Lower lobe of right lung (tissue), 2 donors: ENCODE measurements at regions not wholly inside any gene's neighbourhood (a gene's known extent, or its start where the extent isn't known, plus 50 kb on each side); places are given as distances from the start of the nearest gene placed in this dataset.

Experiments used
- ATAC-seq, 2 donors: fragments of 200-7000 bp; cut with Tn5 transposase; one replicate each; pipeline ENCODE4 v1.9.1; 2020 to 2022; ENCODE audit warnings: mild to moderate bottlenecking in 2 of 2, moderate library complexity in 2 of 2
- DNase-seq: peaks from one replicate; pipeline ENCODE4 v3.0.0-alpha.2; 2020
- H3K27ac ChIP-seq: fragments of 200-600 bp; one replicate; pipeline ENCODE4 v1.8.0; 2022
- H3K27me3 ChIP-seq: fragments of 200-600 bp; one replicate; pipeline ENCODE4 v1.8.0; 2022; ENCODE audit warnings: low read depth
- H3K36me3 ChIP-seq: fragments of 200-600 bp; one replicate; pipeline ENCODE4 v1.8.0; 2022; ENCODE audit warnings: mild to moderate bottlenecking
- H3K4me1 ChIP-seq: fragments of 200-600 bp; one replicate; pipeline ENCODE4 v1.8.0; 2022
- H3K4me3 ChIP-seq: fragments of 200-600 bp; one replicate; pipeline ENCODE4 v1.8.0; 2022; ENCODE audit warnings: mild to moderate bottlenecking
- H3K9me3 ChIP-seq: fragments of 200-600 bp; one replicate; pipeline ENCODE4 v1.8.0; 2022
- intact Hi-C: fragments of 100-400 bp; cut with DNase I; formaldehyde crosslinking; loops from one replicate; pipeline ENCODE4 v1.11.0; 2022
- TF ChIP-seq, protein P1 (sequence below): fragments of 200-600 bp; IDR thresholded peaks from one replicate; pipeline ENCODE4 v1.8.0; 2022; ENCODE audit warnings: antibody characterized with exemption, mild to moderate bottlenecking
- donor health status: DM: no; HTN: yes; CAD: no; lungs with severe emphysema.

DNA sequence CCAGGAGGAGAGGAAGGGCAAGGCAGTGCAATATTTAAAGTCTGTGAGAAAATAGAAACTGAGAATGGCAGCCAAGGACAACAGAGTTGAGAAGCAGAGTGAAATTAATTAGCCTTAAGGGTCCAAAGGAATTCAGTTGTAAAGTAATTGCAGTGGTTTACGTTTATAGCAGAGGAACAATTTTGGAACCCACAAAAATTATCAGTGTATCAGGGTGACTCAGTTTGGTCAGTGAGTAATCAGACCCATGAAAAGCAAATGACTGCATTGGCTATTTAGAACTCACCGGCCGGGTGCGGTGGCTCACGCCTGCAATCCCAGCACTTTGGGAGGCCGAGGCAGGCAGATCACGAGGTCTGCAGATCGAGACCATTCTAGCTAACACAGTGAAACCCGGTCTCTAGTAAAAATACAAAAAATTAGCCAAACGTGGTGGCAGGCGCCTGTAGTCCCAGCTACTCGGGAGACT is 245.8 kb upstream of the SLC39A10 start:
- Histone ChIP-seq H3K4me1 (no peaks in the 10 kb centered on the region), H3K36me3 (no peaks in the 10 kb centered on the region), H3K9me3 (no peaks in the 10 kb centered on the region), H3K27me3 (no peaks in the 10 kb centered on the region), H3K27ac (no peak overlapping the region), H3K4me3 (no peak overlapping the region)
- TF ChIP-seq, protein P1, sequence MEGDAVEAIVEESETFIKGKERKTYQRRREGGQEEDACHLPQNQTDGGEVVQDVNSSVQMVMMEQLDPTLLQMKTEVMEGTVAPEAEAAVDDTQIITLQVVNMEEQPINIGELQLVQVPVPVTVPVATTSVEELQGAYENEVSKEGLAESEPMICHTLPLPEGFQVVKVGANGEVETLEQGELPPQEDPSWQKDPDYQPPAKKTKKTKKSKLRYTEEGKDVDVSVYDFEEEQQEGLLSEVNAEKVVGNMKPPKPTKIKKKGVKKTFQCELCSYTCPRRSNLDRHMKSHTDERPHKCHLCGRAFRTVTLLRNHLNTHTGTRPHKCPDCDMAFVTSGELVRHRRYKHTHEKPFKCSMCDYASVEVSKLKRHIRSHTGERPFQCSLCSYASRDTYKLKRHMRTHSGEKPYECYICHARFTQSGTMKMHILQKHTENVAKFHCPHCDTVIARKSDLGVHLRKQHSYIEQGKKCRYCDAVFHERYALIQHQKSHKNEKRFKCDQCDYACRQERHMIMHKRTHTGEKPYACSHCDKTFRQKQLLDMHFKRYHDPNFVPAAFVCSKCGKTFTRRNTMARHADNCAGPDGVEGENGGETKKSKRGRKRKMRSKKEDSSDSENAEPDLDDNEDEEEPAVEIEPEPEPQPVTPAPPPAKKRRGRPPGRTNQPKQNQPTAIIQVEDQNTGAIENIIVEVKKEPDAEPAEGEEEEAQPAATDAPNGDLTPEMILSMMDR: no peak
- DNase-seq (no peak), ATAC-seq (no peak)
- intact Hi-C loops: no loop called here

DNA sequence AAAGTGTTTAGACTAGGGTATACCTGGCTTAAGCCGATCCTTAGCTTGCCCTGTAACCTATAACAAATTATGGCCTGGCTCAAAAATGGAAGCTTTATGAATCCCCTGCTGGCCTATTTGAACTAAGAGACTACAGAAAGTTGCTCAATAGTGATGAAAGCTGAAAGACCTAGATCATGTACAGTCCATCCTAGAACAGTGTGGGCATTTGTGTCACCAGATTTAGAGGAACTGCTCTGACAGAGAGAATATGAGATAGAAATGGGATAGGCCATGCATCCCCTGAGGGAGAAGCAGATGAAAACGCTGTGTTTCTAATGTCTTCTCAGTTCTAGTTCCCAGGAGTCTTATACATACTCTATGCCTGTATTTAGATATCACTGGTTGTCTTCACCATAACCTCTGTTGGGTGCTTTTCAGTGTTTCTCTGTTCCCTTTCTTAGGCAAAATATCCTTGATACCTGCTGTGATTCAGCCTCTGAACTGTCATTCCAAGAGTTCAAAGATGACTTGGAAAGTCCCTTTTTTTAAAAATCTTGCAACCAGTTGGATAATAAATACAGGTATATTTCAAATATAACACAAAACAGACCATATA is 246.9 kb upstream of the SLC39A10 start:
- TF ChIP-seq, protein P1: no peak
- no peak for ATAC-seq
- DNase-seq: no peak
- no peak overlapping the region for H3K4me3 ChIP-seq
- H3K9me3 ChIP-seq: no peaks in the 10 kb centered on the region
- no peaks in the 10 kb centered on the region for H3K36me3 ChIP-seq
- intact Hi-C loops: no loop called here
- H3K27ac ChIP-seq: no peak overlapping the region
- no peaks in the 10 kb centered on the region for H3K4me1 ChIP-seq
- H3K27me3 ChIP-seq: no peaks in the 10 kb centered on the region

DNA sequence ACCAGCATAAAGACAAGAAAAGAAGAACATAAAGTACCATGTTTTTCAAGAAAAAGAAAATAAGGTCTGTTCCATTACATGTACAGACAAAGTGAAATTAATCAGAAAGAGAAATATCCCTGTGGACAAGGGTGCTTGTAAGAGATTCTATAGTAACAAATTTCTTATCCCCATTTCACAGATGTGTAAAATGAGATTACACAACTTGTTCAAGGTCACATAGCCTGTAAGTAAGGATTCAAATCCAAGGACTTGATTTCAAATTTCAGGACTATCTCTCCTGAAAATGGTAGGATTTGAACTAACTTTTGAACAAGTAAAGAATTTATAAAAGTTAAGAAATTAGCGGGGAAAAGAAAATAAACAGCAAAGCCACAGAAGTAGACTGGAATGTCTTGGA is 248.2 kb upstream of the SLC39A10 start:
- H3K27me3 ChIP-seq: no peaks in the 10 kb centered on the region
- intact Hi-C loops: no loop called here
- H3K27ac ChIP-seq: no peak overlapping the region
- DNase-seq: no peak
- no peak overlapping the region for H3K4me3 ChIP-seq
- H3K9me3 ChIP-seq: no peaks in the 10 kb centered on the region
- TF ChIP-seq, protein P1: no peak
- no peaks in the 10 kb centered on the region for H3K36me3 ChIP-seq
- ATAC-seq: no peak
- no peaks in the 10 kb centered on the region for H3K4me1 ChIP-seq

DNA sequence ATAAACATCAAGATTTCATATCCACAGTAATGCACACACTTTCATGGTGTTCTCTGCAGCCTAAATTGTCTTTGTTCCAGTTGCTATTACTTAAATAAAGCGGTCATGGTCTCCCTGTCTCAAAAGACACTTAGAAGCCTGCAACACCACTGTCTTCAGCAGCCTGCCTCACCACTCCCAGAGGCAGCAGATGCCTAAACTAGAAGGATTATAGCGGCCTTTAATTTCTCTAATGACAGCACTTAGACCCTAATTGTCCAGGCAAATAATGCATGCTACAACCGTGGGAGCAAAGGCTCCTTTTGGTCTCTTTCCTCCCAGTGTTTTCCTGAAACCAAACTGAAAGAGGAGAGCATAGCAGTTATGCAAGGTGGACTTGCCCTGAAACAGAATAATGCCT is 248.8 kb upstream of the SLC39A10 start:
- DNase-seq (no peak), ATAC-seq (no peak)
- no peak overlapping the region for H3K4me3 ChIP-seq
- no peak overlapping the region for H3K27ac ChIP-seq
- H3K9me3 ChIP-seq: no peaks in the 10 kb centered on the region
- TF ChIP-seq, protein P1: no peak
- no peaks in the 10 kb centered on the region for H3K4me1 ChIP-seq
- intact Hi-C loops: no loop called here
- no peaks in the 10 kb centered on the region for H3K27me3 ChIP-seq
- H3K36me3 ChIP-seq: no peaks in the 10 kb centered on the region

DNA sequence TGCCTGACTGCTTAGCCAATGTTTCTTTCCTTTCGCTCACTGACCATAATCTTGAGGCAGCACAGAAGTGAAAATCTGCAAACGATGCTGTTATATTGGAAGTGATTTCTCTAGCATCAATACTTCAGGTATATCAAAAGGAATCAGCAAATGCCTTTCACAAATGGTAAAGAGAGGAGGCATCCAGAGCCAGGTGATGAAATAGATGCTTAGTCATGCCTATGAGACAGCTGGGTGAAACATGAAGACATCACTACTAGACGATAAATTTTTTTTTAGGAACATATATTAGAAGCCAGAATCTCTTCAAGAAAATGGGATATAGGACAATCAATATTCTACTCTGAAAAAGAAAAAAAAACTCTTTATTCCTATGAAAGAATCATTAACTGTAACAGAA is 249.2 kb upstream of the SLC39A10 start:
- Histone ChIP-seq H3K27ac (no peak overlapping the region), H3K36me3 (no peaks in the 10 kb centered on the region), H3K27me3 (no peaks in the 10 kb centered on the region), H3K4me1 (no peaks in the 10 kb centered on the region), H3K9me3 (no peaks in the 10 kb centered on the region), H3K4me3 (no peak overlapping the region)
- intact Hi-C loops: no loop called here
- DNase-seq (no peak), ATAC-seq (no peak)
- TF ChIP-seq, protein P1: no peak
